ENCODE measurements at regions not wholly inside any gene's neighbourhood (a gene's known extent, or its start where the extent isn't known, plus 50 kb on each side); places are given as distances from the start of the nearest gene placed in this dataset.

GRCh38 chr2:75284345-75284744, 85.0 kb upstream of the TACR1 start:
- no peaks in the 10 kb centered on the region for H3K36me3 ChIP-seq
- H3K4me3 ChIP-seq, result no peak overlapping the region
- no peak overlapping the region for H3K27ac ChIP-seq
- H3K27me3 ChIP-seq, result no peaks in the 10 kb centered on the region
- WGBS (ENCODE audit: insufficient coverage, low coverage, low lambda C conversion rate, missing lambda C conversion rate), result 55% methylated on average over 2 of the region's 2 CpGs
- no peak for ATAC-seq
- DNase-seq, result no peak
- intact Hi-C loops (cut with DNase I), result no loop called here
- no peaks in the 10 kb centered on the region for H3K9me3 ChIP-seq
- no peaks in the 10 kb centered on the region for H3K4me1 ChIP-seq
- TF ChIP-seq CTCF (IDR thresholded peaks at IDR 0.05) (no peak), POLR2A (IDR thresholded peaks at IDR 0.05) (no peak)

GRCh38 chr2:75278821-75279379, 79.6 kb upstream of the TACR1 start:
- Histone ChIP-seq H3K4me1 (no peaks in the 10 kb centered on the region), H3K27ac (no peak overlapping the region), H3K4me3 (no peak overlapping the region), H3K36me3 (no peaks in the 10 kb centered on the region), H3K9me3 (no peaks in the 10 kb centered on the region), H3K27me3 (no peaks in the 10 kb centered on the region)
- no peak for ATAC-seq
- 81% methylated on average over 5 of the region's 5 CpGs for WGBS (ENCODE audit: insufficient coverage, low coverage, low lambda C conversion rate, missing lambda C conversion rate)
- TF ChIP-seq CTCF (IDR thresholded peaks at IDR 0.05) (no peak), POLR2A (IDR thresholded peaks at IDR 0.05) (no peak)
- intact Hi-C loops (cut with DNase I), result no loop called here
- DNase-seq, result no peak

- intact Hi-C loops (cut with DNase I), result no loop called here
Observed at GRCh38 chr2:75278314-75278713, 79.0 kb upstream of the TACR1 start.

GRCh38 chr2:75277111-75277510, 77.8 kb upstream of the TACR1 start:
- no peak for ATAC-seq
- intact Hi-C loops (cut with DNase I), result no loop called here
- Histone ChIP-seq H3K4me1 (no peaks in the 10 kb centered on the region), H3K9me3 (no peaks in the 10 kb centered on the region), H3K4me3 (no peak overlapping the region), H3K36me3 (no peaks in the 10 kb centered on the region), H3K27me3 (no peaks in the 10 kb centered on the region), H3K27ac (no peak overlapping the region)
- DNase-seq, result no peak
- TF ChIP-seq CTCF (IDR thresholded peaks at IDR 0.05), result no peak
- TF ChIP-seq POLR2A (IDR thresholded peaks at IDR 0.05), result no peak

More at GRCh38 chr2:75278314-75278713, 79.0 kb upstream of the TACR1 start:
- H3K36me3 ChIP-seq, result no peaks in the 10 kb centered on the region
- no peaks in the 10 kb centered on the region for H3K9me3 ChIP-seq
- WGBS (ENCODE audit: insufficient coverage, low coverage, low lambda C conversion rate, missing lambda C conversion rate), result 71% methylated on average over 3 of the region's 3 CpGs
- no peak for TF ChIP-seq CTCF (IDR thresholded peaks at IDR 0.05)
- TF ChIP-seq POLR2A (IDR thresholded peaks at IDR 0.05), result no peak
- ATAC-seq (no peak), DNase-seq (no peak)
- H3K27me3 ChIP-seq, result no peaks in the 10 kb centered on the region
- no peak overlapping the region for H3K4me3 ChIP-seq
- no peaks in the 10 kb centered on the region for H3K4me1 ChIP-seq
- no peak overlapping the region for H3K27ac ChIP-seq
